ENCODE measurements at regions not wholly inside any gene's neighbourhood (a gene's known extent, or its start where the extent isn't known, plus 50 kb on each side); places are given as distances from the start of the nearest gene placed in this dataset.

DNA sequence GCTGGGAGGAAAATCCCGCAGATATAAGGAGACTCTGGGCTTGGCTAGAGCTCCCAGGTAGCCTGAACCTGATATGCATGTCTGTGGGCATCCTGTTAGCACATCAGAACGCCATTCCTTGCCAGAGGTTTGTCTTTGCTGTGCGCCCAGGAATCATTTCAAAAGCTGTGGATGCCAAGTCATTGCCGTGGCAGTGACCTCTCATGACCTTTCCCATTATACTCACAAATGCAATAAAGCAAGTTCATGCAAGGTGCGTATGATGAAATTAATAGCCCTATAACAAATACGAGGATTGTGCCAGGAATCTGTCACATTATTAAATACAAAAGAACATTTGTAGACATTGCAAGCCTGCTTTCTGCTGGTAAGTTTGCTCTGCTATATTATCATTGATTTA lies 229.1 kb upstream of the PELI2 start:
- TF ChIP-seq POLR2A (IDR thresholded peaks at IDR 0.05) = no peak
- TF ChIP-seq, protein P1, sequence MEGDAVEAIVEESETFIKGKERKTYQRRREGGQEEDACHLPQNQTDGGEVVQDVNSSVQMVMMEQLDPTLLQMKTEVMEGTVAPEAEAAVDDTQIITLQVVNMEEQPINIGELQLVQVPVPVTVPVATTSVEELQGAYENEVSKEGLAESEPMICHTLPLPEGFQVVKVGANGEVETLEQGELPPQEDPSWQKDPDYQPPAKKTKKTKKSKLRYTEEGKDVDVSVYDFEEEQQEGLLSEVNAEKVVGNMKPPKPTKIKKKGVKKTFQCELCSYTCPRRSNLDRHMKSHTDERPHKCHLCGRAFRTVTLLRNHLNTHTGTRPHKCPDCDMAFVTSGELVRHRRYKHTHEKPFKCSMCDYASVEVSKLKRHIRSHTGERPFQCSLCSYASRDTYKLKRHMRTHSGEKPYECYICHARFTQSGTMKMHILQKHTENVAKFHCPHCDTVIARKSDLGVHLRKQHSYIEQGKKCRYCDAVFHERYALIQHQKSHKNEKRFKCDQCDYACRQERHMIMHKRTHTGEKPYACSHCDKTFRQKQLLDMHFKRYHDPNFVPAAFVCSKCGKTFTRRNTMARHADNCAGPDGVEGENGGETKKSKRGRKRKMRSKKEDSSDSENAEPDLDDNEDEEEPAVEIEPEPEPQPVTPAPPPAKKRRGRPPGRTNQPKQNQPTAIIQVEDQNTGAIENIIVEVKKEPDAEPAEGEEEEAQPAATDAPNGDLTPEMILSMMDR (IDR thresholded peaks at IDR 0.05) = no peak
